WERI-Rb-1 (cell line): ENCODE measurements at regions not wholly inside any gene's neighbourhood (a gene's known extent, or its start where the extent isn't known, plus 50 kb on each side); places are given as distances from the start of the nearest gene placed in this dataset.
"Not testable (repeated sequence)": the region's sequence is repeated elsewhere in the genome, so short reads cannot be mapped to it uniquely, and the experiment has no call there.

Source experiments
- DNase-seq: peaks from one replicate; pipeline ENCODE4 v3.0.0-alpha.2; 2020
- H3K27ac ChIP-seq: fragments of 250-450 bp; sonication (Bioruptor Pico); 2 replicates; pipeline ENCODE4 v1.5.1; 2020; ENCODE audit warnings: mild to moderate bottlenecking, moderate library complexity
- H3K27me3 ChIP-seq: fragments of 250-450 bp; sonication (Bioruptor Pico); 2 replicates; pipeline ENCODE4 v1.5.1; 2021; ENCODE audit warnings: mild to moderate bottlenecking, low read depth, moderate library complexity; ENCODE audit not compliant: insufficient read depth, severe bottlenecking
- H3K36me3 ChIP-seq: fragments of 250-450 bp; sonication (Bioruptor Pico); 2 replicates; pipeline ENCODE4 v1.5.1; 2020; ENCODE audit warnings: mild to moderate bottlenecking, moderate library complexity
- H3K4me3 ChIP-seq: 2 replicates; pipeline ENCODE4 v1.5.1; 2011; ENCODE audit warnings: low read depth, mild to moderate bottlenecking, control low read depth, low read length
- H3K9me3 ChIP-seq: fragments of 250-450 bp; sonication (Bioruptor Pico); 2 replicates; pipeline ENCODE4 v1.5.1; 2021; ENCODE audit warnings: mild to moderate bottlenecking, moderate library complexity; ENCODE audit not compliant: severe bottlenecking
- TF ChIP-seq, protein P1 (sequence below): IDR thresholded peaks from 2 replicates; pipeline ENCODE4 v1.5.1; 2011; ENCODE audit warnings: low read depth, mild to moderate bottlenecking, control low read depth, inconsistent platforms, low read length

DNA sequence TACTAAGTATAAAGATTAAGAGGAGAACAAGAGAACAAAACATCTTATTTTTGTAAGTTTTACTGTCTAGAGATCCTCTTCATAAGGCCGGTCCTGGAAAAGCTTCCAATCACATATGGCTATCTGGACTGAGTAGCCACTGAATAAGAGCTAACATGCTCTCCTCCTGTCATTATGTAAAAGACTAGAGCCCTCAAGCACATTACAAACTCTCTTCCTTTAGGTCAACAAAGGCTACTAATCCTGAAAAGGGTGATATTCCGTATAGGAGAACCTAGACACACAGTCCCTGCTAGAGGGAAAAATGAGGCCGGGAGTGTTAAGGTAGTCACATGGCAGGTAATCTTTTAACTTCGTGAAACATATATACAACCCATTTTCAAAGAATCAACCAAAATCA is 665.6 kb downstream of the EFNA5 start:
- no peak for DNase-seq
- H3K4me3 ChIP-seq, result no peak overlapping the region
- H3K27me3 ChIP-seq, result no peaks in the 10 kb centered on the region
- no peaks in the 10 kb centered on the region for H3K9me3 ChIP-seq
- no peak overlapping the region for H3K27ac ChIP-seq
- TF ChIP-seq, protein P1, sequence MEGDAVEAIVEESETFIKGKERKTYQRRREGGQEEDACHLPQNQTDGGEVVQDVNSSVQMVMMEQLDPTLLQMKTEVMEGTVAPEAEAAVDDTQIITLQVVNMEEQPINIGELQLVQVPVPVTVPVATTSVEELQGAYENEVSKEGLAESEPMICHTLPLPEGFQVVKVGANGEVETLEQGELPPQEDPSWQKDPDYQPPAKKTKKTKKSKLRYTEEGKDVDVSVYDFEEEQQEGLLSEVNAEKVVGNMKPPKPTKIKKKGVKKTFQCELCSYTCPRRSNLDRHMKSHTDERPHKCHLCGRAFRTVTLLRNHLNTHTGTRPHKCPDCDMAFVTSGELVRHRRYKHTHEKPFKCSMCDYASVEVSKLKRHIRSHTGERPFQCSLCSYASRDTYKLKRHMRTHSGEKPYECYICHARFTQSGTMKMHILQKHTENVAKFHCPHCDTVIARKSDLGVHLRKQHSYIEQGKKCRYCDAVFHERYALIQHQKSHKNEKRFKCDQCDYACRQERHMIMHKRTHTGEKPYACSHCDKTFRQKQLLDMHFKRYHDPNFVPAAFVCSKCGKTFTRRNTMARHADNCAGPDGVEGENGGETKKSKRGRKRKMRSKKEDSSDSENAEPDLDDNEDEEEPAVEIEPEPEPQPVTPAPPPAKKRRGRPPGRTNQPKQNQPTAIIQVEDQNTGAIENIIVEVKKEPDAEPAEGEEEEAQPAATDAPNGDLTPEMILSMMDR, result no peak
- no peaks in the 10 kb centered on the region for H3K36me3 ChIP-seq

DNA sequence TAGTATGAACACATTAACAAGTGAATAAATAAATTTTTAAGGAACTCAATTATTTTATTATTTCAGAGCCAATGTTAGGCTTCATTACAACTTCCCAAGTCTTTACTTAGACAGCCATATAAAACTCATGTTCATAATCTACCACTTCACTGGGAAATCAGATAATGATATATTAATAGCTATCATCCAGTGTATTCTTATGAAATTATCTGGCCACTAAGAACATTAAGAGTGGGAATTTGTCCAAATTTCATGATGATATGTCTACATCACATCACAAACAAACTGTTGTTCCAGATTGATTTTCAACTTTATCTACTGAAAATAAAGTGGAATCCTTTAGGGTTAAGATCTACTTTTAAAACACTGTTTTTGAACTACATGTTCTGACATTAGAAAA is 668.6 kb downstream of the EFNA5 start:
- Histone ChIP-seq H3K4me3 (no peak overlapping the region), H3K36me3 (no peaks in the 10 kb centered on the region), H3K9me3 (no peaks in the 10 kb centered on the region), H3K27ac (no peak overlapping the region), H3K27me3 (no peaks in the 10 kb centered on the region)
- TF ChIP-seq, protein P1, result no peak
- no peak for DNase-seq

DNA sequence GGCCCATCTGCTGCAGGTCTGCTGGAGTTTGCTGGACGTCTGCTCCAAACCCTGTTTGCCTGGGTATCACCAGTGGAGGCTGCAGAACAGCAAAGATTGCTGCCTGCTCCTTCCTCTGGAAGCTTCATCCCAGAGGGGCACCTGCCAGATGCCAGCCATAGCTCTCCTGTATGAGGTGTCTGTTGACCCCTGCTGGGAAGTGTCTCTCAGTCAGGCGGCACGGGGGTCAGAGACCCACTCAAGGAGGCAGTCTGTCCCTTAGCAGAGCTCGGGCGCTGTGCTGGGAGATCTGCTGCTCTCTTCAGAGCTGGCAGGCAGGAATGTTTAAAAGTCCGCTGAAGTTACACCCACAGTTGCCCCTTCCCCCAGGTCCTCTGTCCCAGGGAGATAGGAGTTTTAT is 671.2 kb downstream of the EFNA5 start:
- H3K36me3 ChIP-seq, DNase-seq, H3K9me3 ChIP-seq, H3K27me3 ChIP-seq, H3K27ac ChIP-seq, H3K4me3 ChIP-seq: not testable (repeated sequence)

DNA sequence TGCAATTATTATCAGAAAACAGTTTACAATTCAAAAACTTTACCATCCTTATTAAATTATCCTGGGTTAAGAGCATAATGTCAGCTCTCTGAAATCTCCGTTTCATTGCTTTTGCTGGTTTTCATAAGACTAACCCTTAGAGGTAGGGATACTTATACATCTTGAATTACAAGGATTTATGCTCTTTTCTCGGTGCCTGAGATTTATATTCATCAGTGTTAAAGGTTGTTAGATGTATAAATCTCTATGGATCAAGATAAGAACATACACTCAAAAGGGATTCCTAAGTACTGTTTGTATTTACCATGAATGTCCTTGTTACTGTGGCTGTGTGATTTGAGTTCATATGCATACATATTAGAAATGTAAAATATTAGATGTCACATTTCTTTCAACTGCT is 684.7 kb downstream of the EFNA5 start:
- DNase-seq, result no peak
- TF ChIP-seq, protein P1, result no peak
- no peaks in the 10 kb centered on the region for H3K36me3 ChIP-seq
- H3K27ac ChIP-seq, result no peak overlapping the region
- H3K9me3 ChIP-seq, result no peaks in the 10 kb centered on the region
- no peak overlapping the region for H3K4me3 ChIP-seq
- no peaks in the 10 kb centered on the region for H3K27me3 ChIP-seq

DNA sequence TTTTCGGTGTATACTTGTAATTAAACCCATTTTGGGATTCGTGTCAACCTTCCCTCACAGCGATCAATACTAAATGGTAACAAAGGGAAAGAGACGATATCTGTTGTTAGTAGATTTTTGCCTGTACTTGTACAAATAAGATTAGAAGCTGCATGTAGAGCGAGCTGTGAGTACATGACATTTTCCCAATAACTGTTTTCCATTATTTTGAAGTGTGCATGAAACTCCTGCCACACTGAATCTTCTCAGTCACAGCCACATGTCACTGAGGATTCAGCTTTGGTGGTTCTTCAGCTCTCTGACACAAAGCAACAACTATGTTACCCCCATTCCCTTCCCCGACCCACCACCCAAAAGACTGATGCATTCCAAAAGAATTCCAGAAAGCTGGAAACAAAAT is 685.6 kb downstream of the EFNA5 start:
- Histone ChIP-seq H3K9me3 (no peaks in the 10 kb centered on the region), H3K36me3 (no peaks in the 10 kb centered on the region), H3K4me3 (no peak overlapping the region), H3K27me3 (no peaks in the 10 kb centered on the region), H3K27ac (no peak overlapping the region)
- DNase-seq, result no peak
- TF ChIP-seq, protein P1, result no peak

DNA sequence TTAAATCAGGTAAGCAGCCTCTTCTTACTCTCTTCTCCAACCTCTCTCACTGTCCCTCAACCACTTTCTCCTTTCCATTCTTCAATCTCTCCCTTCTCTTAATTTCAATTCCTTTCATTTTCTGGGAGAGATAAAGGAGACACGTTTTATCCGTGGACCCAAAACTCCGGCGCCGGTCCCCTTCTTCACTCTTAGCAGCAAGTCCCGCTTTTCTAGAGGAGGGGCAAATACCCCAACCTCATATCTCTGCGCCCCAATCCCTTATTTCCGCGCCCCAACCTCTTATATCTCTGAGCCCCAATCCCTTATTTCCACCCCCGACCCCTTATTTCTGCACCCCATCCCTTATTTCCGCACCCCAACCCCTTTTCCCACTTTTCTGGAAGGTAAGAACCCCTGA is 691.6 kb downstream of the EFNA5 start:
- not testable (repeated sequence) for H3K36me3 ChIP-seq, H3K4me3 ChIP-seq, H3K27me3 ChIP-seq, DNase-seq, H3K9me3 ChIP-seq, H3K27ac ChIP-seq

DNA sequence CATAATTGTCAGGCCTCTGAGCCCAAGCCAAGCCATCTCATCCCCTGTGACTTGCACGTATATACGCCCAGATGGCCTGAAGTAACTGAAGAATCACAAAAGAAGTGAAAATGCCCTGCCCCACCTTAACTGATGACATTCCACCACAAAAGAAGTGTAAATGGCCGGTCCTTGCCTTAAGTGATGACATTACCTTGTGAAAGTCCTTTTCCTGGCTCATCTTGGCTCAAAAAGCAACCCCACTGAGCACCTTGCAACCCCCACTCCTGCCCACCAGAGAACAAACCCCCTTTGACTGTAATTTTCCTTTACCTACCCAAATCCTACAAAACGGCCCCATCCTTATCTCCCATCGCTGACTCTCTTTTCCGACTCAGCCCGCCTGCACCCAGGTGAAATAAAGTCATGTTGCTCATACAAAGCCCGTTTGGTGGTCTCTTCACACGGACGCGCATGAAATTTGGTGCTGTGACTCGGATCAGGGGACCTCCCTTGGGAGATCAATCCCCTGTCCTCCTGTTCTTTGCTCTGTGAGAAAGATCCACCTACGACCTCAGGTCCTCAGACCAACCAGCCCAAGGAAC is 692.1 kb downstream of the EFNA5 start:
- not testable (repeated sequence) for H3K4me3 ChIP-seq, H3K27ac ChIP-seq

More for the DNA sequence above, 692.1 kb downstream of the EFNA5 start:
- not testable (repeated sequence) for H3K27me3 ChIP-seq, H3K9me3 ChIP-seq, H3K36me3 ChIP-seq, DNase-seq
